WTC11 (cell line): ENCODE measurements at regions not wholly inside any gene's neighbourhood (a gene's known extent, or its start where the extent isn't known, plus 50 kb on each side); places are given as distances from the start of the nearest gene placed in this dataset.

Experiments
- ATAC-seq: fragments of 200-7000 bp; cut with Tn5 transposase; 2 replicates; pipeline ENCODE4 v1.10.0; 2021; ENCODE audit warnings: mild to moderate bottlenecking, moderate library complexity
- CTCF ChIA-PET: fragments of 300-600 bp; sonication (Branson Sonifier 250); formaldehyde crosslinking; loops from one replicate; lab custom pipeline; 2021; ENCODE audit warnings: antibody characterized with exemption; lab: Charles Lee
- POLR2A ChIA-PET: fragments of 350-600 bp; sonication (Branson Sonifier 250); formaldehyde crosslinking; loops from one replicate; lab custom pipeline; 2021; ENCODE audit warnings: antibody characterized with exemption; lab: Charles Lee
- DNase-seq: peaks from one replicate; pipeline ENCODE4 v3.0.0; 2021; ENCODE audit warnings: low spot score
- H3K27ac Mint-ChIP-seq: 2 replicates; pipeline ENCODE4 v1.8.0; 2021; ENCODE audit warnings: mixed read lengths
- H3K27me3 Mint-ChIP-seq: 2 replicates; pipeline ENCODE4 v1.8.0; 2021; ENCODE audit warnings: low read depth, mild to moderate bottlenecking, moderate library complexity, mixed read lengths
- H3K36me3 Mint-ChIP-seq: 2 replicates; pipeline ENCODE4 v1.8.0; 2021; ENCODE audit warnings: mixed read lengths
- H3K4me1 Mint-ChIP-seq: 2 replicates; pipeline ENCODE4 v1.8.0; 2022; ENCODE audit warnings: mixed read lengths
- H3K4me3 Mint-ChIP-seq: 2 replicates; pipeline ENCODE4 v1.8.0; 2021; ENCODE audit warnings: mild to moderate bottlenecking, moderate library complexity, mixed read lengths
- H3K9me3 Mint-ChIP-seq: 2 replicates; pipeline ENCODE4 v1.8.0; 2021; ENCODE audit warnings: mixed read lengths
- AR ChIP-seq: fragments of 250-450 bp; sonication (Bioruptor Pico); IDR thresholded peaks from 2 replicates; pipeline ENCODE4 v1.9.0; 2021; ENCODE audit warnings: mild to moderate bottlenecking
- FOXP4 ChIP-seq: sonication (generic); formaldehyde crosslinking; IDR thresholded peaks from 2 replicates; pipeline ENCODE4 v1.8.0; 2022; ENCODE audit warnings: mild to moderate bottlenecking, missing genetic modification reagents
- GRHL2 ChIP-seq: fragments of 250-450 bp; sonication (Bioruptor Pico); IDR thresholded peaks from 2 replicates; pipeline ENCODE4 v1.8.0; 2022; ENCODE audit warnings: mild to moderate bottlenecking, moderate library complexity; ENCODE audit not compliant: insufficient replicate concordance, severe bottlenecking
- MAX ChIP-seq: sonication (generic); formaldehyde crosslinking; IDR thresholded peaks from 2 replicates; pipeline ENCODE4 v1.8.0; 2022; ENCODE audit warnings: mild to moderate bottlenecking, missing genetic modification reagents
- NR3C1 ChIP-seq: sonication (generic); formaldehyde crosslinking; conservative IDR thresholded peaks from 2 replicates; pipeline ENCODE4 v1.8.1; 2023; ENCODE audit warnings: low read depth, mild to moderate bottlenecking, missing genetic modification reagents
- OVOL2 ChIP-seq: fragments of 250-450 bp; sonication (Bioruptor Pico); IDR thresholded peaks from 2 replicates; pipeline ENCODE4 v1.9.0; 2021; ENCODE audit warnings: mild to moderate bottlenecking, borderline replicate concordance
- PREB ChIP-seq: sonication (generic); formaldehyde crosslinking; IDR thresholded peaks from 2 replicates; pipeline ENCODE4 v1.8.1; 2022; ENCODE audit warnings: mild to moderate bottlenecking, missing genetic modification reagents, moderate library complexity, borderline replicate concordance
- STAT6 ChIP-seq: sonication (generic); formaldehyde crosslinking; conservative IDR thresholded peaks from 2 replicates; pipeline ENCODE4 v1.8.1; 2023; ENCODE audit warnings: mild to moderate bottlenecking, low read depth, missing genetic modification reagents, moderate library complexity
- ZNF263 ChIP-seq: sonication (generic); formaldehyde crosslinking; IDR thresholded peaks from 2 replicates; pipeline ENCODE4 v1.8.1; 2022; ENCODE audit warnings: low read depth, mild to moderate bottlenecking, moderate library complexity, missing genetic modification reagents
- ZNF281 ChIP-seq: sonication (generic); formaldehyde crosslinking; IDR thresholded peaks from 2 replicates; pipeline ENCODE4 v1.8.0; 2023; ENCODE audit warnings: mild to moderate bottlenecking, missing genetic modification reagents
- TF ChIP-seq, protein P1 (sequence below): sonication (generic); formaldehyde crosslinking; IDR thresholded peaks from 2 replicates; pipeline ENCODE4 v1.8.0; 2022; ENCODE audit warnings: mild to moderate bottlenecking, missing genetic modification reagents

GRCh38 chr9:24096756-24097155, 270.7 kb upstream of the ELAVL2 start (continued):
- no peak for TF ChIP-seq GRHL2 (CRISPR knock-in tag)

DNA sequence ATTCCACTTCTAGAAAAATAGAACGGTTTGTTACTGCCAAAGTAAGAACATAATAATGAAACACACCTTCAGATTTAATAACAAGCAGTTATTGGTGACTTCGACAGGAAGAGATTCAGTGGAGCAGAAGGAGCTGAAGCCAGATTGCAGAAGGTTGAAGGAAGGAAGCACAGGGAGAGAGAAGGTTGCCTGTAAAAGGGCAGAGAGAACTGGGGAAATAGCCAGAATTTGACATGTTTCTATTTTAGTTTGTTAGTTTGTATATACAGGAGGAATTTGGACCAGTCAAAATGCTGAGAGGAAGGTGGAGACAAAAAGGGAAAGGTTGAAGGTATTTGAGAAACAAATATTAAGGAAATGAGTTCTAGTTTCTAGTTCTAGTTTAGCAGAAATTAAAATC, 269.2 kb upstream of the ELAVL2 start:
- no peak overlapping the region for H3K4me3 Mint-ChIP-seq
- ATAC-seq = no peak
- no peak overlapping the region for H3K27ac Mint-ChIP-seq
- TF ChIP-seq PREB = no peak
- no peak for TF ChIP-seq ZNF263 (CRISPR knock-in tag)
- TF ChIP-seq GRHL2 (CRISPR knock-in tag) = no peak
- H3K27me3 Mint-ChIP-seq = no peaks in the 10 kb centered on the region
- ChIA-PET CTCF (no interaction called here), POLR2A (no interaction called here)
- H3K4me1 Mint-ChIP-seq = no peaks in the 10 kb centered on the region
- H3K36me3 Mint-ChIP-seq = peaks cover 4% of the 10 kb centered on the region
- peaks cover 8% of the 10 kb centered on the region for H3K9me3 Mint-ChIP-seq
- DNase-seq = no peak

DNA sequence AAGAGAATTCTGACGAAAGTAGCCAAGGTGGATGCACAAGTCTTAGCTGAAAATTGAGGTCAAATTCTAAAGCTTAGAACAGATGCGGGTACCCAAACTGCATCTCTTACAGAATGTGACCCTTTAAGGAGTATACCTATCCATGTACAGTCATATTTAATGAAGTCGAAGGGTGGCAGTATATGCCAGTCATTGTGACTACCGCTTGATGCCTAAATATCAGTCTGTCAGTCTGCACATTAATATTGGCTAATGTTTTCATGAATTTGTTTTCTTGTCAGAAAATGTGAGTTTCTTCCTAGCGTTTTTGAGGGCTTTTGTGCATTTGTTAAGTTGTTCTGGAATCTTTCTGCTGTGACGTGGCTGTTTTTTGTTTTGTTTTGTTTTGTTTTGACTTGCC, 264.5 kb upstream of the ELAVL2 start:
- DNase-seq = no peak
- Mint-ChIP-seq H3K4me3 (no peak overlapping the region), H3K36me3 (peaks cover 14% of the 10 kb centered on the region), H3K27me3 (no peaks in the 10 kb centered on the region), H3K9me3 (peaks cover 19% of the 10 kb centered on the region), H3K4me1 (no peaks in the 10 kb centered on the region), H3K27ac (no peak overlapping the region)
- no peak for TF ChIP-seq MAX
- TF ChIP-seq ZNF281 (CRISPR knock-in tag) = no peak
- no peak for TF ChIP-seq AR
- no peak for TF ChIP-seq OVOL2 (CRISPR knock-in tag)
- no peak for TF ChIP-seq NR3C1
- TF ChIP-seq STAT6 (CRISPR knock-in tag) = no peak
- no peak for TF ChIP-seq FOXP4 (CRISPR knock-in tag)
- TF ChIP-seq, protein P1, sequence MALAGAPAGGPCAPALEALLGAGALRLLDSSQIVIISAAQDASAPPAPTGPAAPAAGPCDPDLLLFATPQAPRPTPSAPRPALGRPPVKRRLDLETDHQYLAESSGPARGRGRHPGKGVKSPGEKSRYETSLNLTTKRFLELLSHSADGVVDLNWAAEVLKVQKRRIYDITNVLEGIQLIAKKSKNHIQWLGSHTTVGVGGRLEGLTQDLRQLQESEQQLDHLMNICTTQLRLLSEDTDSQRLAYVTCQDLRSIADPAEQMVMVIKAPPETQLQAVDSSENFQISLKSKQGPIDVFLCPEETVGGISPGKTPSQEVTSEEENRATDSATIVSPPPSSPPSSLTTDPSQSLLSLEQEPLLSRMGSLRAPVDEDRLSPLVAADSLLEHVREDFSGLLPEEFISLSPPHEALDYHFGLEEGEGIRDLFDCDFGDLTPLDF (CRISPR knock-in tag) = no peak
- ChIA-PET CTCF (no interaction called here), POLR2A (no interaction called here)
- no peak for ATAC-seq
